OCI-LY3 (cell line): ENCODE measurements at regions not wholly inside any gene's neighbourhood (a gene's known extent, or its start where the extent isn't known, plus 50 kb on each side); places are given as distances from the start of the nearest gene placed in this dataset.

Experiments
- H2AFZ ChIP-seq: fragments of 200-600, 300-600 bp; shearing (Covaris generic); 2 replicates; pipeline ENCODE4 v1.6.0; 2014; ENCODE audit warnings: antibody characterized with exemption, low read depth, low read length
- H3K27ac ChIP-seq: fragments of 200-600, 300-600 bp; sonication (generic); 2 replicates; pipeline ENCODE4 v1.5.1; 2014; ENCODE audit warnings: mild to moderate bottlenecking, low read length, moderate library complexity, mixed read lengths
- H3K27me3 ChIP-seq: fragments of 200-600, 300-600 bp; sonication (generic); 2 replicates; pipeline ENCODE4 v1.6.1; 2014; ENCODE audit warnings: low read depth, low read length, mixed read lengths
- H3K36me3 ChIP-seq: fragments of 200-600, 300-600 bp; sonication (generic); replicated peaks from 2 replicates; pipeline ENCODE3; 2014; ENCODE audit warnings: low read depth, low read length, mixed read lengths
- H3K4me1 ChIP-seq: fragments of 300-600, 200-600 bp; sonication (generic); 2 replicates; pipeline ENCODE4 v1.6.1; 2014; ENCODE audit warnings: low read length, mixed read lengths
- H3K4me2 ChIP-seq: fragments of 200-600, 300-600 bp; sonication (generic); 2 replicates; pipeline ENCODE4 v1.6.1; 2014; ENCODE audit warnings: low read length, mixed read lengths
- H3K4me3 ChIP-seq: fragments of 300-600, 200-600 bp; sonication (generic); 2 replicates; pipeline ENCODE4 v1.5.1; 2014; ENCODE audit warnings: antibody characterized with exemption, mild to moderate bottlenecking, low read length, moderate library complexity
- H3K79me2 ChIP-seq: fragments of 300-600, 200-600 bp; shearing (Covaris generic); 2 replicates; pipeline ENCODE4 v1.6.1; 2014; ENCODE audit warnings: mild to moderate bottlenecking, low read length, mixed read lengths
- H3K9ac ChIP-seq: fragments of 300-600, 200-600 bp; shearing (Covaris generic); 2 replicates; pipeline ENCODE4 v1.6.0; 2014; ENCODE audit warnings: mild to moderate bottlenecking, low read length, moderate library complexity
- H3K9me3 ChIP-seq: fragments of 200-600, 300-600 bp; shearing (Covaris generic); 2 replicates; pipeline ENCODE4 v1.6.1; 2014; ENCODE audit warnings: low read length, mixed read lengths; ENCODE audit not compliant: insufficient read depth
- H4K20me1 ChIP-seq: fragments of 200-600, 300-600 bp; sonication (generic); 2 replicates; pipeline ENCODE4 v1.6.1; 2016; ENCODE audit warnings: low read length, mixed read lengths; ENCODE audit not compliant: insufficient read depth
- EZH2phosphoT487 ChIP-seq: fragments of 200-600 bp; shearing (Covaris generic); IDR thresholded peaks from 2 replicates; pipeline ENCODE4 v1.6.1; 2018; ENCODE audit warnings: antibody characterized with exemption, mixed run types, low read depth
- TF ChIP-seq, protein P1 (sequence below): fragments of 200-600, 300-600 bp; sonication (generic); IDR thresholded peaks from 2 replicates; pipeline ENCODE4 v1.5.1; 2014; ENCODE audit warnings: antibody characterized with exemption, low read length, low read depth

DNA sequence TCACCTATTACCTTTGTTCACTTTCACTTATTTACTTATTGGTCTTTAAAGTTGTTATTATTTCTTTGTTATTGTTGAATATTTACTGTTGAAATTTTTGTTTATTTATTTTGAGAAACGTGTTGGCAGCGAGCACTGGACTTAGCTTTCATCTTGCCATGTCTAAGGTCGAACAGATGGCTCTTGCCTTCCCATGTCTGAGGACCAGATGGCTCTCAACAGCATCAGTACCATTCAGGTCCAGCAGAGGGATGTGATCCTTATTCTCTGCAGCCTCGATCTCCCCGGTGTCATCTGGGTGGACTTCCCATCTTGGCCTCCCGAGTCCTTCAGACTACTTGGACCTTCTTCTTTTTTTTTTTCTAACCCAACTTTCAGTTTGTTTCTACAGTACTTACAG is 1437.6 kb downstream of the UQCRFS1 start:
- TF ChIP-seq EZH2phosphoT487: no peak
- TF ChIP-seq, protein P1, sequence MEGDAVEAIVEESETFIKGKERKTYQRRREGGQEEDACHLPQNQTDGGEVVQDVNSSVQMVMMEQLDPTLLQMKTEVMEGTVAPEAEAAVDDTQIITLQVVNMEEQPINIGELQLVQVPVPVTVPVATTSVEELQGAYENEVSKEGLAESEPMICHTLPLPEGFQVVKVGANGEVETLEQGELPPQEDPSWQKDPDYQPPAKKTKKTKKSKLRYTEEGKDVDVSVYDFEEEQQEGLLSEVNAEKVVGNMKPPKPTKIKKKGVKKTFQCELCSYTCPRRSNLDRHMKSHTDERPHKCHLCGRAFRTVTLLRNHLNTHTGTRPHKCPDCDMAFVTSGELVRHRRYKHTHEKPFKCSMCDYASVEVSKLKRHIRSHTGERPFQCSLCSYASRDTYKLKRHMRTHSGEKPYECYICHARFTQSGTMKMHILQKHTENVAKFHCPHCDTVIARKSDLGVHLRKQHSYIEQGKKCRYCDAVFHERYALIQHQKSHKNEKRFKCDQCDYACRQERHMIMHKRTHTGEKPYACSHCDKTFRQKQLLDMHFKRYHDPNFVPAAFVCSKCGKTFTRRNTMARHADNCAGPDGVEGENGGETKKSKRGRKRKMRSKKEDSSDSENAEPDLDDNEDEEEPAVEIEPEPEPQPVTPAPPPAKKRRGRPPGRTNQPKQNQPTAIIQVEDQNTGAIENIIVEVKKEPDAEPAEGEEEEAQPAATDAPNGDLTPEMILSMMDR: no peak
- Histone ChIP-seq H3K9ac (no peak overlapping the region), H3K4me2 (no peak overlapping the region), H3K4me3 (no peak overlapping the region), H2AFZ (no peak overlapping the region), H4K20me1 (no peaks in the 10 kb centered on the region), H3K27ac (no peak overlapping the region), H3K79me2 (peaks cover under 1% of the 10 kb centered on the region), H3K36me3 (peaks cover 42% of the 10 kb centered on the region), H3K9me3 (no peaks in the 10 kb centered on the region), H3K27me3 (no peaks in the 10 kb centered on the region), H3K4me1 (peaks cover 8% of the 10 kb centered on the region)

DNA sequence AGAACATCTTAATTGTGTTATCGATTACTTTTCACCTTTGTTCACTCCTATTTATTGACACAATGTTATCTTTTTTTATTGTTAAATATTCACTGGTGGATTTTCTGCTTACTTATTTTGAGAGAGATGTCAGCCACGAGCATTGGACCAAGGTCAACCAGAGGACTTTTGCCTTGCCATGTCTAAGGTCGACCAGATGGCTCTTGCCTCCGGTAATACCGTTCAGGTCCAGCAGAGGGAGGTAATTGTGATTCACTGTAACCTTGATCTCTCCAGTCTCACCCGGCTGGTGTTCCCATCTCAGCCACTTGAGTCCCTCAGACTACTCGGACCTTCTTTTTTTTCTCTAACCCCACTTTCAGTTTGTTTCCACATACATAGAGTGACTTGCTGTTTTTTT is 1438.1 kb downstream of the UQCRFS1 start:
- TF ChIP-seq EZH2phosphoT487: no peak
- TF ChIP-seq, protein P1: peak; percentile 48
- H3K36me3 ChIP-seq: peaks cover 42% of the 10 kb centered on the region
- H3K79me2 ChIP-seq: no peaks in the 10 kb centered on the region
- no peak overlapping the region for H2AFZ ChIP-seq
- no peaks in the 10 kb centered on the region for H3K27me3 ChIP-seq
- H3K27ac ChIP-seq: no peak overlapping the region
- no peak overlapping the region for H3K4me2 ChIP-seq
- H3K4me3 ChIP-seq: no peak overlapping the region
- H3K9me3 ChIP-seq: no peaks in the 10 kb centered on the region
- H3K9ac ChIP-seq: no peak overlapping the region
- no peaks in the 10 kb centered on the region for H4K20me1 ChIP-seq
- peaks cover 2% of the 10 kb centered on the region for H3K4me1 ChIP-seq

- no peak overlapping the region for H2AFZ ChIP-seq
- H3K79me2 ChIP-seq: no peaks in the 10 kb centered on the region
- no peak overlapping the region for H3K9ac ChIP-seq
- no peaks in the 10 kb centered on the region for H3K27me3 ChIP-seq
- H3K4me2 ChIP-seq: no peak overlapping the region
- H3K4me1 ChIP-seq: no peaks in the 10 kb centered on the region
- peaks cover 42% of the 10 kb centered on the region for H3K36me3 ChIP-seq
- H3K9me3 ChIP-seq: no peaks in the 10 kb centered on the region
- H3K27ac ChIP-seq: no peak overlapping the region
- no peaks in the 10 kb centered on the region for H4K20me1 ChIP-seq
- no peak for TF ChIP-seq EZH2phosphoT487
- TF ChIP-seq, protein P1: no peak
- no peak overlapping the region for H3K4me3 ChIP-seq
These were observed 1438.6 kb downstream of the UQCRFS1 start for GRCh38 chr19:27774337-27774736.

- Histone ChIP-seq H3K36me3 (peaks cover 41% of the 10 kb centered on the region), H4K20me1 (no peaks in the 10 kb centered on the region), H3K27ac (no peak overlapping the region), H3K4me1 (no peaks in the 10 kb centered on the region), H2AFZ (no peak overlapping the region), H3K79me2 (no peaks in the 10 kb centered on the region), H3K9ac (no peak overlapping the region), H3K9me3 (no peaks in the 10 kb centered on the region), H3K4me2 (no peak overlapping the region), H3K4me3 (no peak overlapping the region), H3K27me3 (no peaks in the 10 kb centered on the region)
- TF ChIP-seq, protein P1: no peak
- no peak for TF ChIP-seq EZH2phosphoT487
These were observed 1439.4 kb downstream of the UQCRFS1 start for GRCh38 chr19:27773318-27774094.
